HEK293T (cell line): ENCODE measurements at regions not wholly inside any gene's neighbourhood (a gene's known extent, or its start where the extent isn't known, plus 50 kb on each side); places are given as distances from the start of the nearest gene placed in this dataset.

Source experiments
- CTCF ChIA-PET: fragments of 350-600 bp; formaldehyde crosslinking; extraction: SDS; loops from one replicate; lab custom pipeline; 2021; ENCODE audit warnings: antibody characterized with exemption, inconsistent platforms; lab: Yijun Ruan, JAX
- POLR2A ChIA-PET: fragments of 350-600 bp; formaldehyde crosslinking; extraction: SDS; loops from one replicate; lab custom pipeline; 2020; ENCODE audit warnings: antibody characterized with exemption, inconsistent platforms; lab: Yijun Ruan, JAX
- DNase-seq: peaks from one replicate; pipeline ENCODE4 v3.0.0; 2012; ENCODE audit warnings: mixed read lengths; ENCODE audit errors: extremely low spot score
- ARNT ChIP-seq: fragments of 450-650 bp; IDR thresholded peaks from 2 replicates; pipeline ENCODE4 v1.6.1; 2017; ENCODE audit warnings: mild to moderate bottlenecking
- BHLHE40 ChIP-seq: fragments of 450-650 bp; IDR thresholded peaks from 2 replicates; pipeline ENCODE4 v1.6.1; 2016; ENCODE audit warnings: mild to moderate bottlenecking, moderate library complexity, borderline replicate concordance
- CTBP1 ChIP-seq: fragments of 450-650 bp; IDR thresholded peaks from 2 replicates; pipeline ENCODE4 v1.6.1; 2016; ENCODE audit warnings: borderline replicate concordance
- ELF4 ChIP-seq: fragments of 450-650 bp; IDR thresholded peaks from 2 replicates; pipeline ENCODE4 v1.6.1; 2017; ENCODE audit warnings: antibody characterized with exemption
- FOXA1 ChIP-seq: fragments of 450-650 bp; IDR thresholded peaks from 2 replicates; pipeline ENCODE4 v1.6.1; 2016; ENCODE audit warnings: mild to moderate bottlenecking
- FOXK2 ChIP-seq: fragments of 450-650 bp; IDR thresholded peaks from 2 replicates; pipeline ENCODE4 v1.6.1; 2016; ENCODE audit warnings: mild to moderate bottlenecking
- FOXM1 ChIP-seq: fragments of 450-650 bp; IDR thresholded peaks from 2 replicates; pipeline ENCODE4 v1.6.1; 2017; ENCODE audit warnings: mild to moderate bottlenecking, borderline replicate concordance
- HDGF ChIP-seq: fragments of 450-650 bp; IDR thresholded peaks from 2 replicates; pipeline ENCODE4 v1.6.1; 2017; ENCODE audit warnings: antibody characterized with exemption, borderline replicate concordance
- L3MBTL2 ChIP-seq: fragments of 450-650 bp; conservative IDR thresholded peaks from 2 replicates; pipeline ENCODE4 v1.6.1; 2016; ENCODE audit warnings: mild to moderate bottlenecking
- LEF1 ChIP-seq: fragments of 450-650 bp; IDR thresholded peaks from 2 replicates; pipeline ENCODE4 v1.6.1; 2017; ENCODE audit warnings: mild to moderate bottlenecking, borderline replicate concordance
- NFRKB ChIP-seq: fragments of 450-650 bp; IDR thresholded peaks from 2 replicates; pipeline ENCODE4 v1.6.1; 2016; ENCODE audit warnings: mild to moderate bottlenecking, moderate library complexity
- PKNOX1 ChIP-seq: fragments of 450-650 bp; IDR thresholded peaks from 2 replicates; pipeline ENCODE4 v1.6.1; 2016
- SP1 ChIP-seq: fragments of 450-650 bp; IDR thresholded peaks from 2 replicates; pipeline ENCODE4 v1.6.1; 2017
- SUZ12 ChIP-seq: fragments of 450-650 bp; IDR thresholded peaks from 2 replicates; pipeline ENCODE4 v1.6.1; 2016; ENCODE audit warnings: mild to moderate bottlenecking
- TARDBP ChIP-seq: fragments of 450-650 bp; IDR thresholded peaks from 2 replicates; pipeline ENCODE4 v1.6.1; 2016
- ZNF384 ChIP-seq: fragments of 450-650 bp; IDR thresholded peaks from 2 replicates; pipeline ENCODE4 v1.6.1; 2016

GRCh38 chr6:80442366-80442765, 335.9 kb downstream of the BCKDHB start:
- CTCF ChIA-PET = no interaction called here
- no peak for DNase-seq
- POLR2A ChIA-PET = no interaction called here
- TF ChIP-seq SUZ12 (no peak), ELF4 (no peak), ZNF384 (no peak), TARDBP (no peak), FOXM1 (no peak), CTBP1 (no peak), NFRKB (no peak), BHLHE40 (no peak), L3MBTL2 (no peak), FOXK2 (no peak), HDGF (no peak), LEF1 (no peak), ARNT (no peak), PKNOX1 (no peak), FOXA1 (no peak), SP1 (no peak)

- DNase-seq = no peak
- TF ChIP-seq NFRKB = no peak
- TF ChIP-seq LEF1 = no peak
- TF ChIP-seq BHLHE40 = no peak
- TF ChIP-seq HDGF = no peak
- no peak for TF ChIP-seq ARNT
- no peak for TF ChIP-seq FOXK2
- no peak for TF ChIP-seq PKNOX1
- TF ChIP-seq TARDBP = no peak
- no peak for TF ChIP-seq ELF4
- TF ChIP-seq L3MBTL2 = no peak
- no peak for TF ChIP-seq SP1
- no peak for TF ChIP-seq SUZ12
- TF ChIP-seq FOXA1 = no peak
- no peak for TF ChIP-seq FOXM1
- TF ChIP-seq CTBP1 = no peak
- TF ChIP-seq ZNF384 = no peak
- POLR2A ChIA-PET = no interaction called here
- CTCF ChIA-PET = no interaction called here
These were observed 334.7 kb downstream of the BCKDHB start for GRCh38 chr6:80441131-80441530.

- DNase-seq = no peak
- no peak for TF ChIP-seq TARDBP
- no peak for TF ChIP-seq ZNF384
- no peak for TF ChIP-seq LEF1
- no peak for TF ChIP-seq FOXA1
- TF ChIP-seq NFRKB = no peak
- TF ChIP-seq FOXK2 = no peak
- POLR2A ChIA-PET = no interaction called here
- CTCF ChIA-PET = no interaction called here
These were observed 334.1 kb downstream of the BCKDHB start for GRCh38 chr6:80440496-80441115.

GRCh38 chr6:80439721-80440470, 333.4 kb downstream of the BCKDHB start:
- no peak for DNase-seq
- CTCF ChIA-PET = no interaction called here
- TF ChIP-seq L3MBTL2 = no peak
- TF ChIP-seq FOXA1 = no peak
- TF ChIP-seq TARDBP = no peak
- no peak for TF ChIP-seq BHLHE40
- no peak for TF ChIP-seq HDGF
- POLR2A ChIA-PET = no interaction called here

GRCh38 chr6:80438772-80439171, 332.3 kb downstream of the BCKDHB start:
- POLR2A ChIA-PET = no interaction called here
- CTCF ChIA-PET = no interaction called here
- TF ChIP-seq BHLHE40 = no peak
- TF ChIP-seq SUZ12 = no peak
- no peak for TF ChIP-seq FOXM1
- no peak for TF ChIP-seq ELF4
- TF ChIP-seq LEF1 = no peak
- DNase-seq = no peak

- ChIA-PET POLR2A (no interaction called here), CTCF (no interaction called here)
- DNase-seq = no peak
- TF ChIP-seq NFRKB = no peak
- TF ChIP-seq L3MBTL2 = no peak
- no peak for TF ChIP-seq PKNOX1
- TF ChIP-seq SUZ12 = no peak
- TF ChIP-seq HDGF = no peak
- TF ChIP-seq FOXA1 = no peak
- TF ChIP-seq FOXM1 = no peak
- no peak for TF ChIP-seq BHLHE40
- no peak for TF ChIP-seq LEF1
- no peak for TF ChIP-seq ELF4
- TF ChIP-seq CTBP1 = no peak
- TF ChIP-seq ARNT = no peak
- no peak for TF ChIP-seq ZNF384
- TF ChIP-seq SP1 = no peak
- no peak for TF ChIP-seq FOXK2
- no peak for TF ChIP-seq TARDBP
These were observed 331.3 kb downstream of the BCKDHB start for GRCh38 chr6:80437801-80438200.
